HT1080 (cell line): ENCODE measurements at regions not wholly inside any gene's neighbourhood (a gene's known extent, or its start where the extent isn't known, plus 50 kb on each side); places are given as distances from the start of the nearest gene placed in this dataset.

Source experiments
- DNase-seq: peaks from one replicate; pipeline ENCODE4 v3.0.0-alpha.2; 2015; ENCODE audit warnings: low read depth

GRCh38 chr2:12277241-12278034, 439.3 kb upstream of the TRIB2 start:
- no peak for DNase-seq

- no peak for DNase-seq
Measured at GRCh38 chr2:12278217-12278750, 438.5 kb upstream of the TRIB2 start.

- DNase-seq = no peak
Measured at GRCh38 chr2:12282780-12283695, 433.7 kb upstream of the TRIB2 start.

GRCh38 chr2:12284037-12284436, 432.7 kb upstream of the TRIB2 start:
- DNase-seq = no peak

GRCh38 chr2:12284487-12284886, 432.2 kb upstream of the TRIB2 start:
- peak; percentile 65 for DNase-seq

- no peak for DNase-seq
Measured at GRCh38 chr2:12286347-12286746, 430.4 kb upstream of the TRIB2 start.

GRCh38 chr2:12287220-12287751, 429.4 kb upstream of the TRIB2 start:
- DNase-seq = peak; percentile 52

GRCh38 chr2:12288048-12288447, 428.7 kb upstream of the TRIB2 start:
- no peak for DNase-seq

GRCh38 chr2:12289120-12289802, 427.5 kb upstream of the TRIB2 start:
- no peak for DNase-seq

GRCh38 chr2:12291303-12291702, 425.4 kb upstream of the TRIB2 start:
- no peak for DNase-seq

- DNase-seq = peak; percentile 6
Measured at GRCh38 chr2:12293874-12294273, 422.9 kb upstream of the TRIB2 start.

GRCh38 chr2:12295856-12296519, 420.7 kb upstream of the TRIB2 start:
- no peak for DNase-seq

GRCh38 chr2:12296915-12297314, 419.8 kb upstream of the TRIB2 start:
- DNase-seq = no peak

- no peak for DNase-seq
Measured at GRCh38 chr2:12298352-12298751, 418.4 kb upstream of the TRIB2 start.

- no peak for DNase-seq
Measured at GRCh38 chr2:12299431-12299830, 417.3 kb upstream of the TRIB2 start.

- no peak for DNase-seq
Measured at GRCh38 chr2:12300019-12300602, 416.6 kb upstream of the TRIB2 start.

- DNase-seq = no peak
Measured at GRCh38 chr2:12300927-12301326, 415.8 kb upstream of the TRIB2 start.

GRCh38 chr2:12302140-12302539, 414.6 kb upstream of the TRIB2 start:
- DNase-seq = no peak

GRCh38 chr2:12302691-12303090, 414.0 kb upstream of the TRIB2 start:
- DNase-seq = no peak
